ENCODE measurements at regions not wholly inside any gene's neighbourhood (a gene's known extent, or its start where the extent isn't known, plus 50 kb on each side); places are given as distances from the start of the nearest gene placed in this dataset.

GRCh38 chrX:7318661-7319060 is 170.7 kb upstream of the PUDP start:
- no peaks in the 10 kb centered on the region for H3K79me2 ChIP-seq (ENCODE audit: insufficient read depth, low read length)

GRCh38 chrX:7318241-7318640 is 170.3 kb upstream of the PUDP start:
- Histone ChIP-seq H3K27ac (ENCODE audit: low read depth, low read length) (no peak overlapping the region), H3K27me3 (ENCODE audit: low read length) (no peaks in the 10 kb centered on the region), H3K9me3 (ENCODE audit: insufficient read depth, low read length) (no peaks in the 10 kb centered on the region), H3K4me2 (ENCODE audit: low read depth, low read length, poor library complexity, severe bottlenecking) (no peak overlapping the region), H2AFZ (ENCODE audit: low read depth, low read length, severe bottlenecking) (no peak overlapping the region), H3K36me3 (ENCODE audit: low read length) (peaks cover 6% of the 10 kb centered on the region; the same call in 1 of the 2 replicates), H3F3A (ENCODE audit: insufficient read depth) (no peaks in the 10 kb centered on the region), H4K20me1 (ENCODE audit: low read depth, low read length) (no peaks in the 10 kb centered on the region), H3K4me3 (ENCODE audit: insufficient read depth, low read length, poor library complexity, severe bottlenecking) (no peak overlapping the region), H3K9me2 (replicated peaks; ENCODE audit: insufficient read depth, low read length) (no peaks in the 10 kb centered on the region), H3K79me2 (ENCODE audit: insufficient read depth, low read length) (no peaks in the 10 kb centered on the region), H3K9ac (ENCODE audit: low read length) (no peak overlapping the region)
- no peak for TF ChIP-seq EZH2phosphoT487 (conservative IDR thresholded peaks at IDR 0.05; ENCODE audit: low read length)
- no peak for TF ChIP-seq CTCF (IDR thresholded peaks at IDR 0.05; ENCODE audit: insufficient read depth, low read length, poor library complexity, severe bottlenecking)

More at GRCh38 chrX:7318661-7319060, 170.7 kb upstream of the PUDP start:
- Histone ChIP-seq H3K9ac (ENCODE audit: low read length) (no peak overlapping the region), H3K36me3 (ENCODE audit: low read length) (peaks cover 4% of the 10 kb centered on the region; the same call in 1 of the 2 replicates), H3K27ac (ENCODE audit: low read depth, low read length) (no peak overlapping the region), H3K9me2 (replicated peaks; ENCODE audit: insufficient read depth, low read length) (no peaks in the 10 kb centered on the region), H3K9me3 (ENCODE audit: insufficient read depth, low read length) (no peaks in the 10 kb centered on the region), H3F3A (ENCODE audit: insufficient read depth) (no peaks in the 10 kb centered on the region), H3K4me3 (ENCODE audit: insufficient read depth, low read length, poor library complexity, severe bottlenecking) (no peak overlapping the region), H3K27me3 (ENCODE audit: low read length) (no peaks in the 10 kb centered on the region), H3K4me2 (ENCODE audit: low read depth, low read length, poor library complexity, severe bottlenecking) (no peak overlapping the region), H4K20me1 (ENCODE audit: low read depth, low read length) (no peaks in the 10 kb centered on the region), H2AFZ (ENCODE audit: low read depth, low read length, severe bottlenecking) (no peak overlapping the region)
- no peak for TF ChIP-seq EZH2phosphoT487 (conservative IDR thresholded peaks at IDR 0.05; ENCODE audit: low read length)
- no peak for TF ChIP-seq CTCF (IDR thresholded peaks at IDR 0.05; ENCODE audit: insufficient read depth, low read length, poor library complexity, severe bottlenecking)

GRCh38 chrX:7316887-7317286 is 168.9 kb upstream of the PUDP start:
- H2AFZ ChIP-seq (ENCODE audit: low read depth, low read length, severe bottlenecking), result no peak overlapping the region
- no peak for TF ChIP-seq EZH2phosphoT487 (conservative IDR thresholded peaks at IDR 0.05; ENCODE audit: low read length)
- TF ChIP-seq CTCF (IDR thresholded peaks at IDR 0.05; ENCODE audit: insufficient read depth, low read length, poor library complexity, severe bottlenecking), result no peak
- H3K4me3 ChIP-seq (ENCODE audit: insufficient read depth, low read length, poor library complexity, severe bottlenecking), result no peak overlapping the region
- no peaks in the 10 kb centered on the region for H4K20me1 ChIP-seq (ENCODE audit: low read depth, low read length)
- H3K36me3 ChIP-seq (ENCODE audit: low read length), result peaks cover 6% of the 10 kb centered on the region; the same call in 1 of the 2 replicates
- H3K4me2 ChIP-seq (ENCODE audit: low read depth, low read length, poor library complexity, severe bottlenecking), result no peak overlapping the region
- H3K9me2 ChIP-seq (replicated peaks; ENCODE audit: insufficient read depth, low read length), result no peaks in the 10 kb centered on the region
- no peak overlapping the region for H3K27ac ChIP-seq (ENCODE audit: low read depth, low read length)
- no peak overlapping the region for H3K9ac ChIP-seq (ENCODE audit: low read length)
- H3F3A ChIP-seq (ENCODE audit: insufficient read depth), result no peaks in the 10 kb centered on the region
- H3K79me2 ChIP-seq (ENCODE audit: insufficient read depth, low read length), result no peaks in the 10 kb centered on the region
- H3K9me3 ChIP-seq (ENCODE audit: insufficient read depth, low read length), result no peaks in the 10 kb centered on the region
- H3K27me3 ChIP-seq (ENCODE audit: low read length), result no peaks in the 10 kb centered on the region

All from SU-DHL-6 (cell line).